Activated CD8-positive, alpha-beta memory T cell treated with anti-CD3 and anti-CD28 coated beads, Interleukin-2, amount 50 U/mL, for 24 hours (primary cell): ENCODE measurements at regions not wholly inside any gene's neighbourhood (a gene's known extent, or its start where the extent isn't known, plus 50 kb on each side); places are given as distances from the start of the nearest gene placed in this dataset.

Experiments used
- DNase-seq: peaks from one replicate; pipeline ENCODE4 v3.0.0-alpha.2; 2020; ENCODE audit errors: extremely low read depth

- no peak for DNase-seq
Measured at GRCh38 chr16:65449526-65449925, 327.7 kb upstream of the CDH11 start.

GRCh38 chr16:65446427-65446826 lies 324.6 kb upstream of the CDH11 start:
- DNase-seq = no peak

- DNase-seq = no peak
Measured at GRCh38 chr16:65445313-65446260, 323.7 kb upstream of the CDH11 start.

GRCh38 chr16:65441501-65441900 lies 319.6 kb upstream of the CDH11 start:
- DNase-seq = no peak

GRCh38 chr16:65429504-65430181 lies 307.8 kb upstream of the CDH11 start:
- no peak for DNase-seq

GRCh38 chr16:65426484-65426883 lies 304.6 kb upstream of the CDH11 start:
- DNase-seq = no peak

- no peak for DNase-seq
Measured at GRCh38 chr16:65422934-65423333, 301.1 kb upstream of the CDH11 start.

- DNase-seq = no peak
Measured at GRCh38 chr16:65421596-65421995, 299.7 kb upstream of the CDH11 start.

GRCh38 chr16:65418435-65418834 lies 296.6 kb upstream of the CDH11 start:
- DNase-seq = no peak

- DNase-seq = no peak
Measured at GRCh38 chr16:65415460-65415859, 293.6 kb upstream of the CDH11 start.

GRCh38 chr16:65414284-65414984 lies 292.6 kb upstream of the CDH11 start:
- DNase-seq = no peak

GRCh38 chr16:65413861-65414260 lies 292.0 kb upstream of the CDH11 start:
- no peak for DNase-seq

- DNase-seq = no peak
Measured at GRCh38 chr16:65410801-65411200, 288.9 kb upstream of the CDH11 start.

- no peak for DNase-seq
Measured at GRCh38 chr16:65409510-65409909, 287.6 kb upstream of the CDH11 start.

GRCh38 chr16:65406933-65407332 lies 285.1 kb upstream of the CDH11 start:
- DNase-seq = no peak

- no peak for DNase-seq
Measured at GRCh38 chr16:65406116-65406515, 284.3 kb upstream of the CDH11 start.

GRCh38 chr16:65394281-65394680 lies 272.4 kb upstream of the CDH11 start:
- no peak for DNase-seq

- no peak for DNase-seq
Measured at GRCh38 chr16:65392806-65393565, 271.1 kb upstream of the CDH11 start.

GRCh38 chr16:65388592-65388991 lies 266.7 kb upstream of the CDH11 start:
- DNase-seq = no peak

GRCh38 chr16:65386672-65387071 lies 264.8 kb upstream of the CDH11 start:
- DNase-seq = no peak

GRCh38 chr16:65384441-65384840 lies 262.6 kb upstream of the CDH11 start:
- no peak for DNase-seq

GRCh38 chr16:65377195-65377594 lies 255.3 kb upstream of the CDH11 start:
- no peak for DNase-seq
